Natural killer cell (primary cell): ENCODE measurements at regions not wholly inside any gene's neighbourhood (a gene's known extent, or its start where the extent isn't known, plus 50 kb on each side); places are given as distances from the start of the nearest gene placed in this dataset.
"Not testable (repeated sequence)": the region's sequence is repeated elsewhere in the genome, so short reads cannot be mapped to it uniquely, and the experiment has no call there.

ENCODE experiments used
- ATAC-seq, 3 donors: fragments of 150-1000 bp in 2 of 3; fragments of 200-7000 bp in 1 of 3; cut with Tn5 transposase; 1 replicate in 1 of 3; 2 replicates in 2 of 3; pipeline ENCODE4 v1.10.0; 2021; ENCODE audit warnings: mild to moderate bottlenecking in 2 of 3, moderate library complexity in 2 of 3
- DNase-seq, 2 donors: peaks; one replicate each; pipeline versions ENCODE4 v3.0.0 to v3.0.0-alpha.2; 2013 to 2021; ENCODE audit warnings: mixed read lengths in 1 of 2
- H3K27ac ChIP-seq: one replicate; pipeline ENCODE4 v1.5.1; 2013; ENCODE audit warnings: mild to moderate bottlenecking, low read length
- H3K27me3 ChIP-seq: one replicate; pipeline ENCODE4 v1.6.1; 2013; ENCODE audit warnings: low read length; ENCODE audit not compliant: control insufficient read depth, insufficient read depth
- H3K36me3 ChIP-seq: one replicate; pipeline ENCODE4 v1.6.1; 2013; ENCODE audit warnings: low read length; ENCODE audit not compliant: control insufficient read depth, insufficient read depth
- H3K4me1 ChIP-seq: one replicate; pipeline ENCODE4 v1.6.1; 2013; ENCODE audit warnings: low read length; ENCODE audit not compliant: control insufficient read depth, insufficient read depth
- H3K4me3 ChIP-seq: one replicate; pipeline ENCODE4 v1.5.1; 2013; ENCODE audit warnings: low read length
- H3K9me3 ChIP-seq: one replicate; pipeline ENCODE4 v1.6.1; 2013; ENCODE audit warnings: low read length; ENCODE audit not compliant: control insufficient read depth, insufficient read depth
- H3K27ac Mint-ChIP-seq, 2 donors: one replicate each; pipeline ENCODE4 v1.8.0; 2022; ENCODE audit warnings: mild to moderate bottlenecking in 2 of 2, mixed read lengths in 2 of 2, moderate library complexity in 1 of 2
- H3K27me3 Mint-ChIP-seq, 2 donors: one replicate each; pipeline ENCODE4 v1.8.0; 2022; ENCODE audit warnings: low read depth in 2 of 2, mixed read lengths in 2 of 2
- H3K36me3 Mint-ChIP-seq: one replicate; pipeline ENCODE4 v1.8.0; 2022; ENCODE audit warnings: mixed read lengths
- H3K4me1 Mint-ChIP-seq, 2 donors: one replicate each; pipeline ENCODE4 v1.8.0; 2022; ENCODE audit warnings: mixed read lengths in 2 of 2
- H3K4me3 Mint-ChIP-seq: one replicate; pipeline ENCODE4 v1.8.0; 2022; ENCODE audit warnings: mild to moderate bottlenecking, moderate library complexity, mixed read lengths
- H3K9me3 Mint-ChIP-seq, 2 donors: one replicate each; pipeline ENCODE4 v1.8.0; 2022; ENCODE audit warnings: mixed read lengths in 2 of 2
- CTCF ChIP-seq: fragments of 200-600 bp; IDR thresholded peaks from one replicate; pipeline ENCODE4 v1.8.0; 2022; ENCODE audit warnings: antibody characterized with exemption
- WGBS: methylation state at CpG from one replicate; pipeline ENCODE4 v1.1.7; 2013; ENCODE audit warnings: missing lambda C conversion rate; ENCODE audit not compliant: insufficient coverage; 5-methylcytosine and 5-hydroxymethylcytosine counted together
- intact Hi-C: fragments of 100-400 bp; cut with micrococcal nuclease; formaldehyde crosslinking; loops from one replicate; pipeline ENCODE4 v1.14.2; 2022

- H3K4me3 Mint-ChIP-seq = not testable (repeated sequence)
These were observed 104.3 kb downstream of the MTPN start for GRCh38 chr7:135872861-135873260.

GRCh38 chr7:135862586-135863340 is 114.2 kb upstream of the FAM180A start:
- Mint-ChIP-seq H3K4me1 (peaks cover 0 to 3% of the 10 kb centered on the region in 2 donors), H3K4me3 (no peak overlapping the region), H3K27me3 (peaks cover 0 to 3% of the 10 kb centered on the region in 2 donors), H3K27ac (no peak overlapping the region), H3K9me3 (peaks cover 2% of the 10 kb centered on the region in 2 donors), H3K36me3 (no peaks in the 10 kb centered on the region)
- H3K27me3 ChIP-seq = no peaks in the 10 kb centered on the region
- intact Hi-C loops = no loop called here
- no peak overlapping the region for H3K27ac ChIP-seq
- H3K4me1 ChIP-seq = no peaks in the 10 kb centered on the region
- H3K9me3 ChIP-seq = peaks cover 2% of the 10 kb centered on the region
- H3K36me3 ChIP-seq = no peaks in the 10 kb centered on the region
- DNase-seq (no peak), ATAC-seq (peak in 1 of 3 donors; percentile 35)
- 74% methylated on average over 8 of the region's 8 CpGs for WGBS
- no peak for TF ChIP-seq CTCF
- no peak overlapping the region for H3K4me3 ChIP-seq

More at GRCh38 chr7:135872861-135873260, 104.3 kb downstream of the MTPN start:
- H3K27me3 Mint-ChIP-seq = peaks cover 5 to 26% of the 10 kb centered on the region in 2 donors
- H3K27ac ChIP-seq, H3K36me3 Mint-ChIP-seq, H3K4me1 Mint-ChIP-seq, H3K27me3 ChIP-seq, H3K9me3 ChIP-seq, H3K4me1 ChIP-seq, intact Hi-C loops, H3K36me3 ChIP-seq, H3K9me3 Mint-ChIP-seq, ATAC-seq, H3K4me3 ChIP-seq, DNase-seq, H3K27ac Mint-ChIP-seq: not testable (repeated sequence)
- no CpG with 5 or more reads among the region's 4 CpGs for WGBS

GRCh38 chr7:135859538-135859937 is 110.9 kb upstream of the FAM180A start:
- 90% methylated on average over 2 of the region's 2 CpGs for WGBS
- DNase-seq = no peak
- no peaks in the 10 kb centered on the region for H3K27me3 ChIP-seq
- H3K4me1 Mint-ChIP-seq = peaks cover 8 to 10% of the 10 kb centered on the region in 2 donors
- no peak for ATAC-seq
- no peaks in the 10 kb centered on the region for H3K36me3 Mint-ChIP-seq
- peaks cover 2% of the 10 kb centered on the region for H3K9me3 ChIP-seq
- H3K36me3 ChIP-seq = no peaks in the 10 kb centered on the region
- no peak overlapping the region for H3K4me3 Mint-ChIP-seq
- no peaks in the 10 kb centered on the region for H3K4me1 ChIP-seq
- H3K9me3 Mint-ChIP-seq = peaks cover 2% of the 10 kb centered on the region in 2 donors
- H3K27ac ChIP-seq = no peak overlapping the region
- H3K4me3 ChIP-seq = no peak overlapping the region
- H3K27ac Mint-ChIP-seq = no peak overlapping the region
- intact Hi-C loops = no loop called here
- TF ChIP-seq CTCF = no peak
- peaks cover 0 to 3% of the 10 kb centered on the region in 2 donors for H3K27me3 Mint-ChIP-seq

- Histone ChIP-seq H3K27me3 (no peaks in the 10 kb centered on the region), H3K27ac (no peak overlapping the region), H3K4me1 (no peaks in the 10 kb centered on the region), H3K9me3 (peaks cover 2% of the 10 kb centered on the region), H3K36me3 (no peaks in the 10 kb centered on the region), H3K4me3 (no peak overlapping the region)
- Mint-ChIP-seq H3K4me3 (no peak overlapping the region), H3K4me1 (peaks cover 8 to 10% of the 10 kb centered on the region in 2 donors), H3K27me3 (peaks cover 0 to 3% of the 10 kb centered on the region in 2 donors), H3K27ac (no peak overlapping the region), H3K36me3 (no peaks in the 10 kb centered on the region), H3K9me3 (peaks cover 2% of the 10 kb centered on the region in 2 donors)
- DNase-seq (no peak), ATAC-seq (no peak)
- WGBS = 96% methylated on average over 6 of the region's 6 CpGs
- TF ChIP-seq CTCF = no peak
- intact Hi-C loops = no loop called here
These were observed 110.2 kb upstream of the FAM180A start for GRCh38 chr7:135858851-135859250.
